Stimulated activated CD4-positive, alpha-beta T cell treated with anti-CD3 and anti-CD28 coated beads, Interleukin-1b, Interleukin-23, amount 100 ng/mL, for 4 hours (primary cell): ENCODE measurements at regions not wholly inside any gene's neighbourhood (a gene's known extent, or its start where the extent isn't known, plus 50 kb on each side); places are given as distances from the start of the nearest gene placed in this dataset.
"Not testable (repeated sequence)": the region's sequence is repeated elsewhere in the genome, so short reads cannot be mapped to it uniquely, and the experiment has no call there.

ENCODE experiments used
- DNase-seq, 2 donors: peaks; one replicate each; pipeline ENCODE4 v3.0.0-alpha.2; 2020; ENCODE audit warnings: low read depth in 2 of 2

GRCh38 chr13:76620036-76620435 lies 266.2 kb downstream of the KCTD12 start:
- DNase-seq: no peak

GRCh38 chr13:76619631-76620030 lies 266.6 kb downstream of the KCTD12 start:
- DNase-seq: no peak

- no peak for DNase-seq
Measured at GRCh38 chr13:76610819-76611415, 275.3 kb downstream of the KCTD12 start.

DNA sequence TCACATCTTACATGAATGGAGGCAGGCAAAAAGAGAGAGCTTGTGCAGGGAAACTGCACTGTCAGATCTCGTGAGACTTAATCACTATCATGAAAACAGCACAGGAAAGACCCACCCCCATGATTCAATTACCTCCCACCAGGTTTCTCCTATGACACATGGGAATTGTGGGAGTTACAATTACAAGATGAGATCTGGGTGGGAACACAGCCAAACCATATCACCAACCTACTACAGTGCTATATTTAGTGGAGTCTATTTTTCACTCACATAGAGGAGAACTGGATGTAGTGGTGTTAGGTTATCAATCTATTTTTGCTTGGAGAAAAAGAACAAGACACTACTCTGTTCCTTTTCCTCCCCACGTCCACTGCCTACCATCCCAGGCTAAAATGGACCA lies 276.6 kb downstream of the KCTD12 start:
- DNase-seq: no peak

GRCh38 chr13:76607866-76608265 lies 278.3 kb downstream of the KCTD12 start:
- DNase-seq: no peak

- no peak for DNase-seq
Measured at GRCh38 chr13:76600081-76600480, 286.1 kb downstream of the KCTD12 start.

DNA sequence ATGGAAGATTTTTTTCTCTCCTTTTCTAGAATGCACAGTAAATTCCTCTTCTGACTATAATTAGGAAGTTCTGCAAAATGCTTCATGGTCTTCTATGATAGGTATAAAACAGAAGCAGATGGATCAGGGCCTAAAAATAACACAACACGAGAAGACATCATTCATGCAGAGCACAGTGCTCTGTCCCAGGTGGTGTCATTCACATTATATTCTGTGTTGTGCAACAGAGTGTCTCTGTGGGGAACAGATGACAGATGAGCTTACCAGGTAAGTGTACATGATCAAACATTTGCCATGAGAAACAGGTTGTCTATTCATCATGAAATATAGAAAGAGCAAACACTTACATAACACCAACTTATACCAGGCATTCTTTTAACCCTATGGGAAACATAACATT lies 288.3 kb downstream of the KCTD12 start:
- no peak for DNase-seq

GRCh38 chr13:76596216-76596615 lies 290.0 kb downstream of the KCTD12 start:
- no peak for DNase-seq

GRCh38 chr13:76594435-76594834 lies 291.8 kb downstream of the KCTD12 start:
- no peak for DNase-seq

- no peak for DNase-seq
Measured at GRCh38 chr13:76586842-76587241, 299.4 kb downstream of the KCTD12 start.

DNA sequence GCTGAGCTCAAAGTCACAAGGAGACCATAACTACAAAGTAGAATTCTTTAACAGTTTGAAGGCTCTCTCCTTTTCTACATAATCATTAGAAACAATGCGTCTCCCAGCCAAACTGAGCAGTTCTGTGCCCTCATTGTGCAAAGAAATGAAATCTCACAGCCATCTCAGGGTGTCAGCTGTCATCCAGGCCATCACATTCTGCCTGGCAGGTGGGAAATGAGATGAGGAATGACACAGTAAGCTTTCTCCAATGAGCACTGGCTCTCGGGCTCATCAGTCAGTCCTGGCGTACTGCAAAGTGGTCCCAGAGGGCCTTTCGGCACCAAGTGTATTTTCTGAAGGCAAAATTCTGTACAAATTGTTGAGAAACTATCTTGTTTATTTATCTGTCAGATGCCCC lies 306.5 kb downstream of the KCTD12 start:
- DNase-seq: no peak

GRCh38 chr13:76575634-76576033 lies 310.6 kb downstream of the KCTD12 start:
- DNase-seq: not testable (repeated sequence)

- DNase-seq: no peak
Measured at GRCh38 chr13:76570510-76570971, 315.7 kb downstream of the KCTD12 start.

- DNase-seq: no peak
Measured at GRCh38 chr13:76556627-76557026, 329.6 kb downstream of the KCTD12 start.

DNA sequence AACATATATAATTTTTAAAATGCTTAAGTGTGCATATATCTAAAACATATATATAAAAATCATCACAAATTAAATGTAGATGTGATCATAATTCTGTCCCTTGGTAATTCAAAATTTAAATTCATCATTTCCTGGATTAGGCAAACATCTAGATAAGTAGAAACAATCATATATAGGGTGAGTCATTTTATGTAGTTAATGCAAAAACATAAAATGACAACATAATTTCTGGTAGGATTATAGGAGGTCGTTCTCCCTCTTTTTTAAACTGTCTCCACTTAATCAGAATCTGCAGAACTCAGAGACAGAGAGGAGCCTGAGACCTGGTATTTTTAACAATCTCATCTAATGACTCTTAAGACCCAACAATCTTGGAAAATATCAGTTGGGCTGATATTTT lies 333.4 kb downstream of the KCTD12 start:
- no peak for DNase-seq

- DNase-seq: no peak
Measured at GRCh38 chr13:76552041-76552772, 334.0 kb downstream of the KCTD12 start.

DNA sequence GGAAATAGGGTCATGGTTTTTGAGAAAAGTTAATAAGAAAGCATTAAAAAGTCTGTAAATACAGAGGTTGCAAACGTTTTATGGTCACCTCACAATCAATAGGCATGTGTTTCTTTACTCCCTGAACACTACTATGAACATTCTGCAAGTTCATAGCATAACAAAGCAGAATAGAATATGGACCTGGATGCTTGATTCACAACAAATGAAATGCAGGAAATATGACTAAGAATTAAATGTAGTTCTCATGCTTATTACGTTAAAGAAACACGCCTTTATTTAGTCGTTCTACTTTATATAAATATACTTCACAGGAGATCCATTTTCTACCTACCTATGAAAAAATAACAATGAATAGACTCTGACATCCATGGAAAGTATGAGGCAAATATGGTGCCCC lies 344.0 kb downstream of the KCTD12 start:
- no peak for DNase-seq

- no peak for DNase-seq
Measured at GRCh38 chr13:76538004-76538403, 348.2 kb downstream of the KCTD12 start.

DNA sequence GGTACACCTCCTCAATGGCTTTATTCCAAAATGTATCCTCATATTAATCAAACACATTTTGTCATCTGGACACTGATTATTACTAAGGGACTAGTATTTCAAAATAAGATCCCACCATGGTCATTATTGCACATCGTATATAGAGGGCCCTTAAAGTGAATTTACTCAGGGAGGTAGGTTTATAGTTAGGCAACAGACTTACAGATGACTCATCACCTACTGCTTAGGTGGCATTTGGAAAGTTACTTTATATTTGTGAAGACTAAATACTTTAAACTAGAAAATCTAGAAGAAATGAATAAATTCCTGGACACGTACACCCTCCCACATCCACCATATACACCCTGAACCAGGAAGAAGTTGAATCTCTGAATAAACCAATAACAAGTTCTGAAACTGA lies 353.0 kb downstream of the KCTD12 start:
- no peak for DNase-seq

GRCh38 chr13:76527041-76527440 lies 359.2 kb downstream of the KCTD12 start:
- no peak for DNase-seq

DNA sequence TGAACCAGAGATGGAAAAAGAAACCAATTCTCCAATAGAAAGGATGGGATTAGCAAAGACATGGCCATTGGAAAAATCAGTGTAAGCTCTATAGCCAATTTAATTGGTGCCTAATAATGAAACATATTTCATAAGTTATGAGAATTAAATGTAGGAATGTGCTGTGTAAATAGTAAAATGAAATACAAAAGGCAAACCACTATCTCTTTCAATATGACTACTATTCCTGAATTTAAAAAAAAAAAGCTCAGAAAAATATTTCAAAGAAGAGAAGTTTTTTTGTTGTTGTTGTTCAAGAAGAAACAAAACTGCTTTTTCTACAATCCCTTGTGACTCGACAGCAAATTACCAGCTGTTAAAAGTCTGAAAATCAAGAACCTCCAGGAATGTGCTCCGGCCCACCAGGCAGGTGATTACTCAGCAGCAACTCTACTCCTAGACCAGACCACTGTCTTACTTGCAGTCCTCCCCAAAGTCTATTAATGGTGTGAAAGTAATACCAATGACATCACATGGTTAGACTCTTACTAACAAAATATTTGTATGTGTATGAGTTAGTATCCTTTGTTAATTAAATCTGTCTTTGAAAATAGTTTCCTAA lies 362.4 kb downstream of the KCTD12 start:
- DNase-seq: no peak

- DNase-seq: no peak
Measured at GRCh38 chr13:76522083-76522755, 364.0 kb downstream of the KCTD12 start.

DNA sequence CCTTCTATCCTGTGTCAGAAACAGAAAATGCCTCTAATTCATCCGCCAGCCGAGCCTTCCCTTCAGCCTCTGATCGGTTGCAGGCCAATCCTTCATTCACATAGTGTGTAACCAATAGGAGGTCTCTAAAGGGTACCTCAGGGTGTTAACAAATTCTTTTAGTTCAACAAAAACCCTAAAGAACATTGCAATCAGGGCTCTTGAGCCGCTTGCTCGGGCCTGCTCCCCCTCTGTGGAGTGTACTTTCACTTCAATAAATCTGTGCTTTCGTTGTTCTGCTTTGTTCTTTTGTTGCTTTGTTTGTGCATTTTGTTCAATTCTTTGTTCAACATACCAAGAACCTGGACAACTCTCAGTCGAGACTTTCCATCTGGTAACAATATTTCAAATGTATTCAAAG lies 366.5 kb downstream of the KCTD12 start:
- no peak for DNase-seq
